SK-N-SH treated with all-trans-retinoic acid at 6 μM for 48 hours (cell line): ENCODE measurements at regions not wholly inside any gene's neighbourhood (a gene's known extent, or its start where the extent isn't known, plus 50 kb on each side); places are given as distances from the start of the nearest gene placed in this dataset.

Source experiments
- ARNTL ChIP-seq: fragments of 450-650 bp; formaldehyde crosslinking; IDR thresholded peaks from 2 replicates; pipeline ENCODE4 v1.5.0; 2020; ENCODE audit warnings: low read depth, mild to moderate bottlenecking, moderate library complexity, borderline replicate concordance
- ESRRG ChIP-seq: fragments of 250-450 bp; sonication (Bioruptor Pico); IDR thresholded peaks from 2 replicates; pipeline ENCODE4 v1.6.1; 2021; ENCODE audit warnings: mild to moderate bottlenecking
- RARB ChIP-seq: fragments of 250-450 bp; sonication (Bioruptor Pico); IDR thresholded peaks from 2 replicates; pipeline ENCODE4 v1.8.0; 2021; ENCODE audit warnings: mild to moderate bottlenecking, moderate library complexity
- ZFP3 ChIP-seq: fragments of 250-450 bp; sonication (Bioruptor Pico); IDR thresholded peaks from 2 replicates; pipeline ENCODE4 v1.5.0; 2020; ENCODE audit warnings: mild to moderate bottlenecking, moderate library complexity
- ZNF70 ChIP-seq: fragments of 450-650 bp; formaldehyde crosslinking; IDR thresholded peaks from 2 replicates; pipeline ENCODE4 v1.5.0; 2020; ENCODE audit warnings: mild to moderate bottlenecking, moderate library complexity
- TF ChIP-seq, protein P1 (sequence below): fragments of 250-450 bp; sonication (Bioruptor Pico); IDR thresholded peaks from 2 replicates; pipeline ENCODE4 v1.5.1; 2020; ENCODE audit warnings: low read depth, mild to moderate bottlenecking, moderate library complexity
- TF ChIP-seq, protein P2 (sequence below): fragments of 250-450 bp; sonication (Bioruptor Pico); IDR thresholded peaks from 2 replicates; pipeline ENCODE4 v1.8.0; 2020; ENCODE audit warnings: mild to moderate bottlenecking, moderate library complexity, borderline replicate concordance

DNA sequence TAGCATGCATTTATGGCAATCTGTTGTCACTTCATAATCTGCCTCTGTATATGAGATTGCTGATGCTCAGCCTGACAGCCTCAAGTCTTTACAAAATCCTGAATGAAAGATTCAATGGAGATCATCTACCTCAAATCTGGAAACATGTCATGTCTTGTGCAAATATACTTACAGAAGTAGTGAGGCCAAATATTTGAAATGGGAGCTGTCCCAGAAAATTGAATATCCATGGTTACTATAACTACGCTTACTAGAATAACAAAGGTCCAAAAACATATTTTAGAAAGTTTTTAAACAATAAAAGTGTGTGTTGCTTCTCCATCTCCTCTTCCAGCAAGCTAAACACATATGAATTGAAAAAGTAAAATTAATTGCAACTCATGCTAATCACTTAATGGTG is 133.2 kb upstream of the DPH6 start:
- TF ChIP-seq, protein P1, sequence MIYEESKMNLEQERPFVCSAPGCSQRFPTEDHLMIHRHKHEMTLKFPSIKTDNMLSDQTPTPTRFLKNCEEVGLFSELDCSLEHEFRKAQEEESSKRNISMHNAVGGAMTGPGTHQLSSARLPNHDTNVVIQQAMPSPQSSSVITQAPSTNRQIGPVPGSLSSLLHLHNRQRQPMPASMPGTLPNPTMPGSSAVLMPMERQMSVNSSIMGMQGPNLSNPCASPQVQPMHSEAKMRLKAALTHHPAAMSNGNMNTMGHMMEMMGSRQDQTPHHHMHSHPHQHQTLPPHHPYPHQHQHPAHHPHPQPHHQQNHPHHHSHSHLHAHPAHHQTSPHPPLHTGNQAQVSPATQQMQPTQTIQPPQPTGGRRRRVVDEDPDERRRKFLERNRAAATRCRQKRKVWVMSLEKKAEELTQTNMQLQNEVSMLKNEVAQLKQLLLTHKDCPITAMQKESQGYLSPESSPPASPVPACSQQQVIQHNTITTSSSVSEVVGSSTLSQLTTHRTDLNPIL (CRISPR knock-in tag), result no peak
- TF ChIP-seq ZFP3 (CRISPR knock-in tag), result no peak
- no peak for TF ChIP-seq ESRRG (CRISPR knock-in tag)
- TF ChIP-seq ZNF70 (CRISPR knock-in tag), result no peak
- no peak for TF ChIP-seq RARB (CRISPR knock-in tag)
- TF ChIP-seq, protein P2, sequence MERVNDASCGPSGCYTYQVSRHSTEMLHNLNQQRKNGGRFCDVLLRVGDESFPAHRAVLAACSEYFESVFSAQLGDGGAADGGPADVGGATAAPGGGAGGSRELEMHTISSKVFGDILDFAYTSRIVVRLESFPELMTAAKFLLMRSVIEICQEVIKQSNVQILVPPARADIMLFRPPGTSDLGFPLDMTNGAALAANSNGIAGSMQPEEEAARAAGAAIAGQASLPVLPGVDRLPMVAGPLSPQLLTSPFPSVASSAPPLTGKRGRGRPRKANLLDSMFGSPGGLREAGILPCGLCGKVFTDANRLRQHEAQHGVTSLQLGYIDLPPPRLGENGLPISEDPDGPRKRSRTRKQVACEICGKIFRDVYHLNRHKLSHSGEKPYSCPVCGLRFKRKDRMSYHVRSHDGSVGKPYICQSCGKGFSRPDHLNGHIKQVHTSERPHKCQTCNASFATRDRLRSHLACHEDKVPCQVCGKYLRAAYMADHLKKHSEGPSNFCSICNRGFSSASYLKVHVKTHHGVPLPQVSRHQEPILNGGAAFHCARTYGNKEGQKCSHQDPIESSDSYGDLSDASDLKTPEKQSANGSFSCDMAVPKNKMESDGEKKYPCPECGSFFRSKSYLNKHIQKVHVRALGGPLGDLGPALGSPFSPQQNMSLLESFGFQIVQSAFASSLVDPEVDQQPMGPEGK (CRISPR knock-in tag), result no peak
- TF ChIP-seq ARNTL (CRISPR knock-in tag), result no peak
